HuH-7.5 (cell line): ENCODE measurements at regions not wholly inside any gene's neighbourhood (a gene's known extent, or its start where the extent isn't known, plus 50 kb on each side); places are given as distances from the start of the nearest gene placed in this dataset.

Source experiments
- DNase-seq: peaks from one replicate; pipeline ENCODE4 v3.0.0; 2011; ENCODE audit warnings: low spot score

- DNase-seq = no peak
These were observed 266.3 kb downstream of the RPS24 start for GRCh38 chr10:78299851-78300468.

- DNase-seq = no peak
These were observed 266.9 kb downstream of the RPS24 start for GRCh38 chr10:78300526-78300925.

GRCh38 chr10:78301481-78301880 lies 267.8 kb downstream of the RPS24 start:
- DNase-seq = no peak

- peak; percentile 18 for DNase-seq
These were observed 268.5 kb downstream of the RPS24 start for GRCh38 chr10:78301891-78302738.

- DNase-seq = no peak
These were observed 269.0 kb downstream of the RPS24 start for GRCh38 chr10:78302739-78302988.

- DNase-seq = peak; percentile 87
These were observed 269.6 kb downstream of the RPS24 start for GRCh38 chr10:78302989-78303854.

GRCh38 chr10:78304091-78305045 lies 270.7 kb downstream of the RPS24 start:
- DNase-seq = no peak

- no peak for DNase-seq
These were observed 271.6 kb downstream of the RPS24 start for GRCh38 chr10:78305311-78305710.

GRCh38 chr10:78306358-78306757 lies 272.7 kb downstream of the RPS24 start:
- DNase-seq = no peak

- DNase-seq = no peak
These were observed 273.9 kb downstream of the RPS24 start for GRCh38 chr10:78307576-78307975.

GRCh38 chr10:78309536-78310237 lies 276.0 kb downstream of the RPS24 start:
- no peak for DNase-seq

GRCh38 chr10:78310481-78311080 lies 276.9 kb downstream of the RPS24 start:
- DNase-seq = no peak

- DNase-seq = no peak
These were observed 278.8 kb downstream of the RPS24 start for GRCh38 chr10:78312197-78313047.

- DNase-seq = no peak
These were observed 279.4 kb downstream of the RPS24 start for GRCh38 chr10:78313048-78313381.

- DNase-seq = no peak
These were observed 280.0 kb downstream of the RPS24 start for GRCh38 chr10:78313636-78314035.

GRCh38 chr10:78314651-78315050 lies 281.0 kb downstream of the RPS24 start:
- DNase-seq = no peak

GRCh38 chr10:78316451-78316931 lies 282.8 kb downstream of the RPS24 start:
- DNase-seq = no peak

GRCh38 chr10:78318305-78318704 lies 284.6 kb downstream of the RPS24 start:
- DNase-seq = no peak

GRCh38 chr10:78319371-78319770 lies 285.7 kb downstream of the RPS24 start:
- DNase-seq = no peak

- no peak for DNase-seq
These were observed 286.2 kb downstream of the RPS24 start for GRCh38 chr10:78319841-78320240.
